ENCODE measurements at regions not wholly inside any gene's neighbourhood (a gene's known extent, or its start where the extent isn't known, plus 50 kb on each side); places are given as distances from the start of the nearest gene placed in this dataset.

GRCh38 chr2:34261701-34262100 lies 662.6 kb upstream of the FAM98A start:
- no peak for TF ChIP-seq CTCF (IDR thresholded peaks at IDR 0.05; ENCODE audit: low read depth, low read length, missing input control)
- no peak for TF ChIP-seq MAX (IDR thresholded peaks at IDR 0.05)
- TF ChIP-seq RAD21 (IDR thresholded peaks at IDR 0.05): no peak
- no peak for TF ChIP-seq TAF1 (conservative IDR thresholded peaks at IDR 0.05)
- no peak for TF ChIP-seq ATF3 (IDR thresholded peaks at IDR 0.05)
- no peak for TF ChIP-seq REST (IDR thresholded peaks at IDR 0.05)
- TF ChIP-seq HNF4A (conservative IDR thresholded peaks at IDR 0.05): no peak
- no peak for TF ChIP-seq SP1 (IDR thresholded peaks at IDR 0.05)
- no peak for TF ChIP-seq RXRA (IDR thresholded peaks at IDR 0.05)
- TF ChIP-seq NR2F2 (IDR thresholded peaks at IDR 0.05): no peak
